Rectal smooth muscle tissue (tissue), 1 donor: ENCODE measurements at regions not wholly inside any gene's neighbourhood (a gene's known extent, or its start where the extent isn't known, plus 50 kb on each side); places are given as distances from the start of the nearest gene placed in this dataset.
"Not testable (repeated sequence)": the region's sequence is repeated elsewhere in the genome, so short reads cannot be mapped to it uniquely, and the experiment has no call there.

Experiments
- H3K27ac ChIP-seq: one replicate; pipeline ENCODE4 v1.7.0; 2013; ENCODE audit warnings: low read depth, low read length, inconsistent platforms
- H3K27me3 ChIP-seq: one replicate; pipeline ENCODE4 v1.7.0; 2013; ENCODE audit warnings: low read length; ENCODE audit not compliant: control insufficient read depth, insufficient read depth
- H3K36me3 ChIP-seq: one replicate; pipeline ENCODE4 v1.7.0; 2013; ENCODE audit warnings: low read length; ENCODE audit not compliant: control insufficient read depth, insufficient read depth
- H3K4me1 ChIP-seq: one replicate; pipeline ENCODE4 v1.7.0; 2013; ENCODE audit warnings: low read length; ENCODE audit not compliant: control insufficient read depth, insufficient read depth
- H3K4me3 ChIP-seq: one replicate; pipeline ENCODE4 v1.7.0; 2013; ENCODE audit warnings: low read length
- H3K9ac ChIP-seq: one replicate; pipeline ENCODE4 v1.7.0; 2013; ENCODE audit warnings: low read length

DNA sequence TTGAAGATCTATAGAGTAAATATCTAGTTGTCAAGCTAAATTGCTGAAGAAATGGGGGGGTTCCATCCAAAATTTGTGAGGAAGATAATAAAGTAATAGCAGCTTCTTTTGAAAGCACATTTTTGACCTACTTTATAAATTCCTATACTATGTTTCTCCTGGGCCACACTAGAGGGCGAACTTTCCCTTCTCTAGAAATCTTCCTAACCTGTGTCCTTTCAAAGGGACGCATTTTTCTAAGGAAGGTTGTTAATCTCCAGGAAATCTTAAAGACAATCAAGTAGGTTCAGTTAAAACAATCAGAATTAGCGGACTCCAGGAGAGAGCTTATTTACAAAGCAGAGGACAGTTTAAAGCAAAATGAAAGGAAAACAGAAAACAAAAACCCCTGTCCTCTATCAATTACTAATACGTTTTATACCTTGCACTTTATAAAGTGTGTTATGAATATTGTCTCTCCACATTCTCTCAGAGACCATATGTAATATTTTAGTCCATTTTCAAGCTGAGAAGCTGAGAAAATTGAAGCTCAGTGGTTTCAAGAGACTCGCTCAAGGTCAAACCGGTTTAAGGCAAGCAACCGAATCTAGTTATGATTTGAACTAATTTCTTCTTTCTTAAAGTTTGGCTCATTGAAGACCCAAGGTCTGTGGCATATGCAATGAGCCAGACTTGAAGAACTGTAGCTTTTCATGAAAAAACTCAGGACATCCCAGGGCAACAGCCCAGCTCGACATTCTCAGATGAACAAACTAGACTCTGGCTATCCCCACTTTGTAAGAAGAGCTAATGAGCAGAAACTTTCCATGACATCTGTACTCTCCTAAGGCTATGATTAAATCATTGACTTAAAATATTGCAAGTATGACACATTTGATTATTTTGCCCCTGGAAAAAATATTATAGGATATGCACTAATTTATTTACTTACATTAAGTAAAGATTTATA is 273.6 kb downstream of the PAX3 start:
- Histone ChIP-seq H3K36me3 (no peaks in the 10 kb centered on the region), H3K4me3 (no peak overlapping the region), H3K4me1 (no peaks in the 10 kb centered on the region)

DNA sequence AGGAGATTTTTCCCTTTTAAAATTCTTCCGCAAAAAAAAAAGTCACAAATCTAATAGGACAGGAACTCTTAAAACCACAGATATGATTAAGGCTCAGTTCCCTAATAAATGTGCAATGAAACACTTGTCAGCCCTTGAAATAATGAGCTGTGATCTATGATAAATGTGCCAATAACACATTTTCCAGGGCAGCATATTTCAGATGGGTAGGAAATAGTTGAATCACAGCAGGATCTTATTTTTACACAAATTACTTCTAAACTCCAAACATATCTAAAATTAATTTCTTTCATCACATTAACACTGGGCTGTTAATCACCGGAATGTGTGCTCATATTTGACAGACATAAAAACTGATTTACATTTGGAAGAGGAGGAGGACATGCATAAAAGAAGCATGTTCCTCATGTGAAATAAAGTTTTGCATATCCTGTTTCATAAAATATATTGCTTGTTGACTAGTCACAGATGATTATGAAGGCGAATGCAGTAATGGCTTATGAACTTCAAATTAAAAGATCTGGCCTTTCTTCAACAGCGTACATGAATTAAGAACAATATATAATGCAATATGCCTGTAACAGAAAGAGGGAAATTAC is 281.4 kb downstream of the PAX3 start:
- Histone ChIP-seq H3K9ac (no peak overlapping the region), H3K4me1 (no peaks in the 10 kb centered on the region), H3K27ac (no peak overlapping the region), H3K36me3 (no peaks in the 10 kb centered on the region), H3K4me3 (no peak overlapping the region), H3K27me3 (no peaks in the 10 kb centered on the region)

More for the DNA sequence above, 273.6 kb downstream of the PAX3 start:
- Histone ChIP-seq H3K27ac (no peak overlapping the region), H3K27me3 (no peaks in the 10 kb centered on the region), H3K9ac (no peak overlapping the region)

DNA sequence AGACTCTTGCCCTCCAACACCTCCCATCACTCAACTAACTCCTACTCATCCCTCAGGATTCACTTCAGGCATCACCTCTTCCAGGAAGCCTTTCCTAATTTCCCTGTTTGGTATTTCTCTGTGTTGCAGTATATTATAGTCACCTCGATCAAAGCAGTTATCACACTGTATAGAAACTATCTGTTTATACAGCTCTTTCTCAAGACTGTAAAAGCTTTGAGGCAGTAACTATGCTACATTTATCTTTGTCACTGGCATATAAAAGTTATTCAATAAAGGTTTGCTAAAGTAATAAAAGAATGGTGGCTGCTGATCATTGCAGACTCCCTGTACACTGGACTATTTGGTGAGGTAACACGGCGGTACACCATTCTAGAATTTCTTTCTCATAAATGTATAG is 284.9 kb downstream of the PAX3 start:
- no peaks in the 10 kb centered on the region for H3K4me1 ChIP-seq
- H3K36me3 ChIP-seq: no peaks in the 10 kb centered on the region
- no peaks in the 10 kb centered on the region for H3K27me3 ChIP-seq
- H3K4me3 ChIP-seq: no peak overlapping the region
- no peak overlapping the region for H3K9ac ChIP-seq
- no peak overlapping the region for H3K27ac ChIP-seq

DNA sequence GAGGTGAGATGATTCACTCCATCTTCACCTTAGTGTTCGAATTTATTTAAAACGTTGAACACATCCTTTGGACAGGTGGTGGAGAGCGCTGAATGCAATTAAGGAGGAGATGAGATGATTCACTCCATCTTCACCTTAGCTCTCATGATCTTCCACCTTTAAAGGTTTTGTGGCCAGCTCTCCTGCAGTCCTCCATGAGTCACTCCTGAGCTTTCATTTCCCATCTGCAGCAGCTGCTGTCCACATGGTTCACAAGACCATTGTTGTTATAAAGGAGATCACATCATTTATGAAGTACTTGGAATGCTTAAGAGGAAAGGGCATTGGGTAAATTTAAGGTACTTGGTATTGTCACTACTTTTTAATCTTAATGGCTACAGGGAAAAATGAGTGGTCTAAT is 298.5 kb downstream of the PAX3 start:
- Histone ChIP-seq H3K36me3 (no peaks in the 10 kb centered on the region), H3K27me3 (no peaks in the 10 kb centered on the region), H3K27ac (no peak overlapping the region), H3K9ac (no peak overlapping the region), H3K4me3 (no peak overlapping the region), H3K4me1 (no peaks in the 10 kb centered on the region)

DNA sequence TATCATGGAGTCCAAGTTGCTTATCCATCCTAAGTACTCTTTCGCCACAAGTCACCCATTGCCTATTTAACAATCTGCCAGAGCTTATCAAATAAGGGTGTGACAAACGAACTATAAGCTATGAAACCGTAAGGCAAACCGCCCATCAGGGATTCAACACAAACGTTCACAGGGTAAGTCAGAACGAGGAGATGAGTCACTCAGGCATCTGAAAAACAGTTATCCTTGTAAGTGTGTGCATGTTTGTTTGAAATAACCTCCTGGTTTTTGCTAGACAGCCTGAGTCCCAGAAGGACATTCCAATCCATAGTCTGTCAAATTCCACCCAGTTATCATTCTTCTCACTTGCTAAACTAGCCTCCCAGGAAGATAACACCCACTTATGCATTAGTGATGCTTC is 299.1 kb downstream of the PAX3 start:
- Histone ChIP-seq H3K9ac (no peak overlapping the region), H3K4me3 (no peak overlapping the region), H3K36me3 (no peaks in the 10 kb centered on the region), H3K4me1 (no peaks in the 10 kb centered on the region), H3K27me3 (no peaks in the 10 kb centered on the region), H3K27ac (no peak overlapping the region)

DNA sequence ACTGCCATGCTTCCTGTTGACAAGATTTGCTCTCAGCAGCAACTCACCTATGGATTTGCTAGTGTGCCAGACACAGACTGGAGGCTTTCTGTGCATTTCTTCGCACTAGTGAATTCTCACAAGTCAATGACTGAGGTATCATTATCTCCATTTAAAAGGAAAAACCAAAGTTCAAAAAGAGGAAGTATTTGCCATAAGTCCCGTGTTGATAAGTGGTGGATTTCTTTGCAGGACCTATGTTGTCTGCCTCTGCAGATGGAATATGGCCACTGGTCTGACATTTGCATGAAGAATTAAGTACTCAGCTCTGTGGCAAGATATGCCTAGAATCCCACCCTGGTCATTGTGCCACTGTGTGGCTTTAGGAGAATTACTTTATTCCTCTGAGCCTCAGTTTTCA is 299.6 kb downstream of the PAX3 start:
- Histone ChIP-seq H3K36me3 (no peaks in the 10 kb centered on the region), H3K4me1 (no peaks in the 10 kb centered on the region), H3K9ac (no peak overlapping the region), H3K27ac (no peak overlapping the region), H3K27me3 (no peaks in the 10 kb centered on the region), H3K4me3 (no peak overlapping the region)

DNA sequence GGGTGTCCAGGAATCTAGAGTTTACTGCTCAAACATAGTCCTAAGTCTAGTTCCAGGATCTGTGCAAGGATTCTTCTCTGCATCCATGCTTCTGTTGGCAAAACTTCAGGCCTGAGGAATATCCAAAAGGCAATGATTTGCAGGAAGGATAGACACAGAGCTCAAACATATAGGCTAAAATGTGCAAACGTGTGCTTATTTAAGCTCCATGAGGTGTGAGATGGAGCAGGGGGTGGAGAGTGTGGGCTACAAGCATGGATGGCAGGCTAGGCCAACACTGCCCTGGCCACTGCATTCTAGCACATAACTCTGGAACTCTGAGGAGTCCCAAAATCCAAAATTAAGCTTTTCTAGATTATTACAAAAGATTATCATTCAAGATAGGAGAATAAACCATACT is 301.1 kb downstream of the PAX3 start:
- H3K27me3 ChIP-seq: no peaks in the 10 kb centered on the region
- H3K4me1 ChIP-seq: no peaks in the 10 kb centered on the region
- no peak overlapping the region for H3K4me3 ChIP-seq

DNA sequence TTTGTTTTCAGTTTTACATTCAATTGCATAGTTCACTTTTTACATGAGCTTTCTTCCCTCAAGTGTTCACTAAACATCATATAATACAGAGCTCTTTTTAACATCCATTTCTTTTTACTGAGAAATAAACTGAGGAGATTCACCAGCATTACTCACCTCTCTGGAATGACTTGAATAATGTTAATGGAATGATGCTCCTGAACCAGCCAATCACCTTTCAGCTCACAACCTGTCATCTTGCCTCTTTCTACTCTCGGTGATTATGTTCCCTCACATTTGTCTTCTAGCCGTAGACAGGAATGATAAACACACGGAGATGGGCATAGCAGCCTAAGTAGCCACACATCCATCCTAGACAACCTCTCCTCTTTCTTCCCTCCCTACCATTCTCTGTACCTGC is 301.7 kb downstream of the PAX3 start:
- Histone ChIP-seq H3K9ac (no peak overlapping the region), H3K36me3 (no peaks in the 10 kb centered on the region), H3K4me3 (no peak overlapping the region), H3K4me1 (no peaks in the 10 kb centered on the region), H3K27me3 (no peaks in the 10 kb centered on the region), H3K27ac (no peak overlapping the region)

More for the DNA sequence above, 301.1 kb downstream of the PAX3 start:
- H3K27ac ChIP-seq: no peak overlapping the region
- no peaks in the 10 kb centered on the region for H3K36me3 ChIP-seq
- no peak overlapping the region for H3K9ac ChIP-seq

DNA sequence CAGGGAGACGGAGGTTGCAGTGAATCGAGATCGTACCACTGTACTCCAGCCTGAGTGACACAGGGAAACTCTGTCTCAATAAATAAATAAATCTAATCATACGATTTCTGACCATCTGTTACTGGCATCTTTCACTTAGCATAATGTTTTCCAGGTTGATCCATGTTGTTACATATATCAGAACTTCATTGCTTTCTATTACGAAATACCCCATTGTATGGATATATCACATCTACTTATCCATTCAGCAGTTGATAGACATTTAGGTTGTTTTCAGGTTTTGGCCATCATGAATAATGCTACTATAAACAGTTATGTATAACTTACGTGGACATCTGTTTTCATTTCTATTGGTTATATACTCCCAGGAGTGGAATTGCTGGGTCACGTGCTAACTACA is 303.9 kb downstream of the PAX3 start:
- Histone ChIP-seq H3K27me3 (no peaks in the 10 kb centered on the region), H3K36me3 (no peaks in the 10 kb centered on the region), H3K9ac (no peak overlapping the region), H3K4me3 (no peak overlapping the region), H3K27ac (no peak overlapping the region), H3K4me1 (no peaks in the 10 kb centered on the region)

DNA sequence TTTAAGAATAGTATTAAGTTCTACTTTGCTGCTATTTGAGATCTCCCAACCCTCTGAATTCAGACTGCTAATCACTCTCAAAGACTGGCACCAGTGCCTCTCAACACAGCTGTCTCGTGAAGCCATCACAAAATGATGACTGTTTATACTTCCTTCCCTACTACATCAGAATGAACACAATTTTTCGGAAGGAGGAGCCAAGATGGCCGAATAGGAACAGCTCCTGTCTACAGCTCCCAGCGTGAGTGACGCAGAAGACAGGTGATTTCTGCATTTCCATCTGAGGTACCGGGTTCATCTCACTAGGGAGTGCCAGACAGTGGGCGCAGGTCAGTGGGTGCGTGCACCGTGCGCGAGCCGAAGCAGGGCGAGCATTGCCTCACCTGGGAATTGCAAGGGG is 314.4 kb downstream of the PAX3 start:
- H3K27ac ChIP-seq, H3K4me3 ChIP-seq, H3K27me3 ChIP-seq, H3K9ac ChIP-seq, H3K36me3 ChIP-seq, H3K4me1 ChIP-seq: not testable (repeated sequence)

DNA sequence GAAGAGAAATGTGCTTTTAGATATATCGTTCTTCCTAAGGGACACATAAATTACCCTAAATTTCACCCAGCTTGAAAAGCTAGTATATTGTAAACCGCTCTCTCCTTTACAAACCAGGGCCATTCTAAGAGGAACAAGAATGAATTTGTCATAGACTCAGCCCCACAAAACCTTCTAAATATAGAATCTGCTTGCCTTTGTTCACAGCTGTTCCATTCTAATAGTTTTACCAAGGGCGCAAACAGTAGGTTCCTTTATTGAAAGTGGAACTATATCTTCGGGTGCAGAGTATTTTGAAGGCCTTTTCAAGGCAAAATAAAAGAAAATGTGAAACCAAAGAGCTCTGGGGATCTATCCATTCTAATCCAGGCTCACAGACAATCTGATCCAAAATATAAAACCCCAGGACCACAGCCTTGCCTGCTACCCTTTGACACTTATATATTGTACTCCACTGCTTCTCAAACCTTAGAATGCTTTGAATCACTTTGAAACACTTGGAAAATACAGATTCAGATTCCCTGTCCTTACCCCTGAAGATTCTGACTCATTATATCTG is 316.8 kb downstream of the PAX3 start:
- Histone ChIP-seq H3K4me1 (no peaks in the 10 kb centered on the region), H3K36me3 (no peaks in the 10 kb centered on the region), H3K27ac (no peak overlapping the region), H3K4me3 (no peak overlapping the region), H3K9ac (no peak overlapping the region), H3K27me3 (no peaks in the 10 kb centered on the region)

DNA sequence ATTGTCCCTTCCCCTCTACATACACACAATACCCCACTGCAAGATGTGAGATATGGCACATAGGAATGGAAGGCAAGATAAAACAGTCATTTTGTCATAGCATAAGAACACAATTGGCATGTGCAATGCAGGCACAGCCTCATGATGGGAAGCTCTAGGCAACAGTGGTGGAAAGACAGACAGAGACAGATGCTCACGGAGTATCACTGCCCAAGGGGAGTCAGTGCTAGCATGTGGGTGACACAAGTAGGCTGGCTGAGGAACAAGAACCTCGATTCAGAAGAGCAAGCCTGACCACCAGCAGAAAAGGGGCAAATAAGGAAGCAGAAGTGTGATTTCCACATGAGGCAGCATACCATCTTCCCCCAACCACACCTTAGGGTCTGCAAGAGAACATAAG is 323.6 kb downstream of the PAX3 start:
- Histone ChIP-seq H3K27ac (no peak overlapping the region), H3K36me3 (no peaks in the 10 kb centered on the region), H3K27me3 (peaks cover 4% of the 10 kb centered on the region), H3K9ac (no peak overlapping the region), H3K4me3 (no peak overlapping the region), H3K4me1 (no peaks in the 10 kb centered on the region)
